Testis (tissue), 2 donors: ENCODE measurements at regions not wholly inside any gene's neighbourhood (a gene's known extent, or its start where the extent isn't known, plus 50 kb on each side); places are given as distances from the start of the nearest gene placed in this dataset.

ENCODE experiments used
- DNase-seq: peaks from one replicate; pipeline ENCODE4 v3.0.0-alpha.2; 2019
- H3K27ac ChIP-seq, 2 donors: fragments of 200-600 bp; sonication (generic); one replicate each; pipeline ENCODE4 v1.5.1; 2019
- H3K27me3 ChIP-seq: fragments of 200-600 bp; sonication (generic); one replicate; pipeline ENCODE4 v1.5.1; 2019
- H3K36me3 ChIP-seq: fragments of 200-600 bp; sonication (generic); one replicate; pipeline ENCODE4 v1.5.1; 2017; ENCODE audit warnings: low read depth; ENCODE audit errors: missing control alignments
- H3K4me1 ChIP-seq: fragments of 200-600 bp; sonication (generic); one replicate; pipeline ENCODE4 v1.5.1; 2019
- H3K4me3 ChIP-seq, 2 donors: fragments of 200-600 bp; sonication (generic); one replicate each; pipeline ENCODE4 v1.5.1; 2017 to 2019
- H3K9me3 ChIP-seq: fragments of 200-600 bp; sonication (generic); one replicate; pipeline ENCODE4 v1.5.1; 2017
- POLR2A ChIP-seq: fragments of 450-650 bp; IDR thresholded peaks from one replicate; pipeline ENCODE4 v1.6.1; 2017; ENCODE audit warnings: antibody characterized with exemption, mild to moderate bottlenecking, moderate library complexity
- WGBS, 2 donors: methylation state at CpG; one replicate each; pipeline ENCODE4 v1.1.5; 2018; 5-methylcytosine and 5-hydroxymethylcytosine counted together
- intact Hi-C: fragments of 100-400 bp; cut with DNase I; formaldehyde crosslinking; loops from one replicate; pipeline ENCODE4 v1.15.1; 2023; ENCODE audit warnings: low total_unique reads
- TF ChIP-seq, protein P1 (sequence below), 3 experiments: fragments of 450-650 bp in 2 of 3; fragments of 200-600 bp in 1 of 3; sonication (generic) in 1 of 3; IDR thresholded peaks; one replicate each; pipeline ENCODE4 v1.5.1; 2016 to 2019; ENCODE audit warnings: antibody characterized with exemption in 3 of 3, mild to moderate bottlenecking in 2 of 3, moderate library complexity in 1 of 3

DNA sequence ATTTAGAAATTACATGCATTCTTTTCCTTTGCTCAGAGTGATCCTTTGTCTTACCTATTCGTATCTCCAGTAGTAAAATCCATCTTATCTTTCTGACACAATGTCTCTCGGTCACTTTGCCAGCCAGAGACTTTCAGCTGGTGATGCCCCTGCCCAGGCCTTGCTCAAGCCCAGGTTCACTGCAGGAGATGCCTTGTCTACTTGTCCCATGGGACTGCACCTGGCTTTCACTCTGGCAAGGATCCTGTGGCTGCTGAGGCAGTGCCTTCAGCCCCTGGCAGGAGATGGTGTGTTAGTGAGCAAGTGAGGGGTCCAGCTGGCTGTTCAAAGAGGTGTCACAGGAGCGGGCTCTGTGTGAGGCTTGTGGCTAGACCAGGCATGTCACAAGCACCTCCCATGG, 1268.9 kb downstream of the OTOL1 start:
- Histone ChIP-seq H3K4me3 (no peak overlapping the region), H3K27me3 (no peaks in the 10 kb centered on the region), H3K27ac (no peak overlapping the region), H3K36me3 (no peaks in the 10 kb centered on the region), H3K9me3 (no peaks in the 10 kb centered on the region), H3K4me1 (no peaks in the 10 kb centered on the region)
- intact Hi-C loops = no loop called here
- no peak for DNase-seq
- 86 to 93% methylated on average over 2 to 3 of the region's 3 CpGs for WGBS, 2 donors
- no peak for TF ChIP-seq POLR2A
- TF ChIP-seq, protein P1, sequence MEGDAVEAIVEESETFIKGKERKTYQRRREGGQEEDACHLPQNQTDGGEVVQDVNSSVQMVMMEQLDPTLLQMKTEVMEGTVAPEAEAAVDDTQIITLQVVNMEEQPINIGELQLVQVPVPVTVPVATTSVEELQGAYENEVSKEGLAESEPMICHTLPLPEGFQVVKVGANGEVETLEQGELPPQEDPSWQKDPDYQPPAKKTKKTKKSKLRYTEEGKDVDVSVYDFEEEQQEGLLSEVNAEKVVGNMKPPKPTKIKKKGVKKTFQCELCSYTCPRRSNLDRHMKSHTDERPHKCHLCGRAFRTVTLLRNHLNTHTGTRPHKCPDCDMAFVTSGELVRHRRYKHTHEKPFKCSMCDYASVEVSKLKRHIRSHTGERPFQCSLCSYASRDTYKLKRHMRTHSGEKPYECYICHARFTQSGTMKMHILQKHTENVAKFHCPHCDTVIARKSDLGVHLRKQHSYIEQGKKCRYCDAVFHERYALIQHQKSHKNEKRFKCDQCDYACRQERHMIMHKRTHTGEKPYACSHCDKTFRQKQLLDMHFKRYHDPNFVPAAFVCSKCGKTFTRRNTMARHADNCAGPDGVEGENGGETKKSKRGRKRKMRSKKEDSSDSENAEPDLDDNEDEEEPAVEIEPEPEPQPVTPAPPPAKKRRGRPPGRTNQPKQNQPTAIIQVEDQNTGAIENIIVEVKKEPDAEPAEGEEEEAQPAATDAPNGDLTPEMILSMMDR (IDR thresholded peaks at IDR 0.05) = no peak

DNA sequence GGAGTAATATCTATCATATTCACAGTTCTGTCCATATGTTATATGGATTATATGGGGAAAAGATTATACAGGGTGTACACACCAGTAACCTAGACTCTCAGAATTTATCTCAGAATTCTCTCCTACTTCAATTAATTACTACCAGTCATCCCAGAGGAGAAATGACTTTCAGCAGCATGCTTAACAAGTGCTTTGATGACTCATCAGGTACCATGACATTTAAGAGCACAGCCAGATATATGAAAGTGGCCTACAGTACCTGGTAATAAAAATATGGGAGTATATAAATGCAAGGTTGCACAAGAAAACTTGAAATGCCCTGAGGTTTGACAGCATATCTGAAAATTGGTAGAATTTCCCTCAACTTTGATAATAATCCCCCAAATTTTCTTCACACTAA, 1273.0 kb downstream of the OTOL1 start:
- Histone ChIP-seq H3K4me1 (no peaks in the 10 kb centered on the region), H3K9me3 (no peaks in the 10 kb centered on the region), H3K27ac (no peak overlapping the region), H3K27me3 (no peaks in the 10 kb centered on the region), H3K4me3 (no peak overlapping the region), H3K36me3 (no peaks in the 10 kb centered on the region)
- no peak for DNase-seq
- intact Hi-C loops = no loop called here
- TF ChIP-seq POLR2A = no peak
- TF ChIP-seq, protein P1 (IDR thresholded peaks at IDR 0.05) = no peak

DNA sequence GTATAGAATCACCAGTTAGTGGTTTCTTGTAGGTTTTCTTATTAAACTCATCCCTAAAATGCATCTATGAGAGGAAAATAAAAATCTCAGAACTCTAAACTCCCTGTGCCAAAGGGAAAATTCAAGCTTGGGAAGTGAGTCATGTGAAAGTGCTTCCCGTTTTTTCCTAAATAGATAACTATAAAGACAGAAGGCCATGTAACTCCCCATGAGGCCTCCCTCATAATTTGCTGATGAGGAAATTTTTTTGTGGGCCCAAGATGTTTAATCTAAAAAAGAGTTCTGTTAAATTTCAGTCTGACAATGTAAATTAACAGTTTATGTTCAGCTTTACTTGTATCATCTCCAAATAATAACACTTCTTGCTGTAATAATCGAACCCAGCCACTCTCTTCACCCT, 1273.9 kb downstream of the OTOL1 start:
- TF ChIP-seq POLR2A = no peak
- TF ChIP-seq, protein P1 (IDR thresholded peaks at IDR 0.05) = no peak
- Histone ChIP-seq H3K27ac (no peak overlapping the region), H3K36me3 (no peaks in the 10 kb centered on the region), H3K27me3 (no peaks in the 10 kb centered on the region), H3K4me1 (no peaks in the 10 kb centered on the region), H3K9me3 (no peaks in the 10 kb centered on the region), H3K4me3 (no peak overlapping the region)
- no peak for DNase-seq
- intact Hi-C loops = no loop called here
- WGBS, 2 donors = 47 to 56% methylated on average over 2 of the region's 2 CpGs

DNA sequence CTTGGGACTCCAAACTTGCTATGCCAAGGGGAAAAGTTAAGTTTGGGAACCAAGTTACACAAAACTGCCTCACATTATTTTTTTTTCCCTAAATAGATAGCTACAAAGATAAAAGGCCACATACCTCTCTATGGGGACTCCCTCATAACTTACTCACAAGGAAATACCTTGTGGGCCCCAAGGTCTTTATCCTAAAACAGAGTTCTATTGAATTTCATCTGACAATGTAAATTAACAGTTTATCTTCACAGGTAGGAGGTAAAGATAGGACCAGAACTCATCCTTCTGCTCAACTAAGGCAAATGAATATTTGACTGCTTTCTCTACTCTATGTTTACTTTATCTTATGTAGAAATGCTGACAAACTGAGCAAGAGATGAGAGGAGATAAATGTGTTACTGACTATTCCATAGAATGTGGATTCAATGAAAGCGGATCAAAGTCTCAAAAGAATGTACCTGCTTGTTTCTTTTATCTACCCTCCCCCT, 1278.0 kb downstream of the OTOL1 start:
- WGBS, 2 donors = 93 to 94% methylated on average over 1 of the region's 1 CpG
- no peaks in the 10 kb centered on the region for H3K27me3 ChIP-seq
- DNase-seq = no peak
- no peaks in the 10 kb centered on the region for H3K9me3 ChIP-seq
- no peaks in the 10 kb centered on the region for H3K4me1 ChIP-seq
- intact Hi-C loops = no loop called here
- no peak overlapping the region for H3K4me3 ChIP-seq
- H3K27ac ChIP-seq = no peak overlapping the region
- H3K36me3 ChIP-seq = no peaks in the 10 kb centered on the region
- no peak for TF ChIP-seq POLR2A
- TF ChIP-seq, protein P1 (IDR thresholded peaks at IDR 0.05) = no peak

DNA sequence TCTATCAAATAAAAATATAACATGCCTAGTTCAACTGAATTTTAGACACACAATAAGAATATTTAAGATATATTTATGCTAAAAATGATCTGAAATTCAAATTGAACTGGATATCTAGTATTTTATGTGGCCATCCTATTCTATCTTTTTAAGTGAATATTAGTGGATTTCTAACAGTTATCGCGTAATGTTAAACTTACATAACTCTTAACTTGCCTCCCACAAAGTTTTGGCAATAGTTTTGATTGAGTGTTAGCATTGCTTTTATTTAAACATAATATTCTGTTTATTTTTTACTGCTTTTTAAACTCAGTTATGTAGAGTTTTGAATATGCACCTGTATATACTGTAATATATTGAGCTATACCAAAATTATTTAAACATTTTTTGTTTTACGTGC, 1279.5 kb downstream of the OTOL1 start:
- no peak overlapping the region for H3K4me3 ChIP-seq
- H3K27me3 ChIP-seq = no peaks in the 10 kb centered on the region
- H3K4me1 ChIP-seq = no peaks in the 10 kb centered on the region
- DNase-seq = no peak
- TF ChIP-seq POLR2A = no peak
- TF ChIP-seq, protein P1 (IDR thresholded peaks at IDR 0.05) = no peak
- H3K36me3 ChIP-seq = no peaks in the 10 kb centered on the region
- WGBS, 2 donors = 94 to 96% methylated on average over 3 of the region's 3 CpGs
- intact Hi-C loops = no loop called here
- H3K27ac ChIP-seq = no peak overlapping the region
- H3K9me3 ChIP-seq = no peaks in the 10 kb centered on the region
